ENCODE measurements at regions not wholly inside any gene's neighbourhood (a gene's known extent, or its start where the extent isn't known, plus 50 kb on each side); places are given as distances from the start of the nearest gene placed in this dataset.

DNA sequence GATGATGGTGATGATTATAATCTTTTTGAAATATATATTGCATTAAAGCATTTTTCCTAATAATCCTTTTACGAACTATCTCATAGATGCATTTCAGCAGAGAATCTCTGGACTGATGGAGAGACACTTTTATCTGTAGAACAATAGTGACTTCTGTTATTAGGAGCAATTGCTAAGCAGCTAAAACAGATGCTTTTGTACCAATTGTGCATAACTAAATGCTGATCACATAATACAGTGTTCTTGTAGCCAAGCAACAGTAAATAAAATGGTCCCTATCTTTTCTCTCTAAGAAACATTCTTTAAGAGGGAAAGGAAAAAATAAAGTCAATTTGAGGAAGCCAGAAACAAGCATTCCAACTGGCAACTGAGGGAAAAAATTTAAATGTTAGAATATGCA, 405.8 kb upstream of the GOLIM4 start:
- TF ChIP-seq EZH2 (IDR thresholded peaks at IDR 0.05; ENCODE audit: insufficient read depth, poor library complexity, severe bottlenecking) (no peak), EZH2phosphoT487 (IDR thresholded peaks at IDR 0.05; ENCODE audit: insufficient read depth, low read depth) (no peak)

Data from GM23248 (cell line).